ENCODE measurements at regions not wholly inside any gene's neighbourhood (a gene's known extent, or its start where the extent isn't known, plus 50 kb on each side); places are given as distances from the start of the nearest gene placed in this dataset.
"Not testable (repeated sequence)": the region's sequence is repeated elsewhere in the genome, so short reads cannot be mapped to it uniquely, and the experiment has no call there.

- no peak for DNase-seq
Observed at GRCh38 chr6:2361195-2361594, 115.8 kb upstream of the GMDS start.

DNA sequence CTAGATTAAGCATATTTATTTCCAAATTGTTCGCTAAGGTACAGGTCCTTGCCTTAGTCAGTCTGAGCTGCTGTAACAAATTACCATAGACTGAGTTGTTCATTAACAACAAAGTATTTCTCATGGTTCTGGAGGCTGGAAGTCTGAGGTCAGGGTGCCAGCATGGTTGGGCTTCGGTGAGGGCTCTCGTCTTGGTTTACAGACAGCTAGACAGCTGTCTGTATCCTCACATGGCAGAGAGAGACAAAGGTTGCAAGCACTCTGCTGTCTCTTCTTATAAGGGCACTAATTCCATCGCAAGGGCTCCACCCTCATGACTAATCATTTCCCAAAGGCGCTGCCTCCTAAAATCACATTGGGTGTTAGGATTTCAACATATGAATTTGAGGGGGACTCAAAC is 115.3 kb upstream of the GMDS start:
- no peak for DNase-seq

DNA sequence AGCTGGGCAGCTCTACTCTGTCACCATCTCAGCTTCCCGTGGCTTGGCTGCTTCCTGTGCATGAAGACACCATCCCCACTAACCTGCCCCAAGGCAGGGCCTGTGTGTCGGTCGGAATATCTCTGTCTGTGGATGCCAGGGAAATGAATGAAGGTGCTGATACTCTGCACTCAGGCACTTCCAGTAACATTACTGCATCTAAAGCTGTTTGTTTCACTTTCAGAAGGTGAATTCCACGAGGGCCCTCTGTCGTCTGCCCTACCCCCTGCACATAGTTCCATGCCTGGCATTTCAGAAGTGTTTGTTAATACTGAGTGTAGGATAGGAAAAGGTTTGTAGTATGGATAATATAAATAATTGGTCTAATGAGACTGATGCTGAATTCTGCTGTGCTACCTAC is 114.7 kb upstream of the GMDS start:
- DNase-seq, result no peak

DNA sequence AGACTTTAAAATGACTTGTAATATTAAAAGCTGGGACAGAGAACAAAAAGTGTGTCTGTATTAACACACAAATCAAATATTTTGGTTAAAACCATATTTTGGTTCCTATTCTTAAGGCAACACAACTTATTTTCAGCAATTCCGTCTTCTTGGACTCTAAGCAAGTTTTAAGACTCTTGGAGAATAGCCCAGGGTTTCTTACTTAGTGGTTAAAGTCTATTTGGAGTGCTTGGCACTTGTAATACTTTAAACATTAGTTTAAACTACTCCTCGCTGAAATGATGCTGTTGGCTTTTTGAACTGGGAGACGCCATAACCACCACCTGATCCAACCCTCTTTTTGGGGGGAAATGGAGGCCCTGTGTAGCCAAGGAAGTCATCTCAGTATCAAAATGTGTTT is 109.7 kb upstream of the GMDS start:
- no peak for DNase-seq

DNA sequence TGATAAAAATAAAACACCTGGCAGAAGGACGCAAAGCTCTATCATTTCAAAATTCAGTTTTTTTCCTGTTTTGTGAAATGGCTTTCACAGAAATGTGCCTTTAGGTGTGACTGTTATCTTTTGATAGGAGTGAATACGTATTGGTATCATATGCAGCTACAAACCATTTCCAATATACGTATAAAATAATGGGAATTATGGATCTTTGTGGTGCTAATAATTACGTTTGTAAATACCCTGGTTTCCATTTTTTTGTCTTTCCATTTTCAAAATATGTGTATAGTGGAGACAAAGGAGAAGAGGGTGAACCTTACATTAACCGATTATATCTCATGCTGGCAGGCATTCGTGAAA is 108.7 kb upstream of the GMDS start:
- no peak for DNase-seq

GRCh38 chr6:2353412-2354137 is 108.2 kb upstream of the GMDS start:
- peak; percentile 74 for DNase-seq

DNA sequence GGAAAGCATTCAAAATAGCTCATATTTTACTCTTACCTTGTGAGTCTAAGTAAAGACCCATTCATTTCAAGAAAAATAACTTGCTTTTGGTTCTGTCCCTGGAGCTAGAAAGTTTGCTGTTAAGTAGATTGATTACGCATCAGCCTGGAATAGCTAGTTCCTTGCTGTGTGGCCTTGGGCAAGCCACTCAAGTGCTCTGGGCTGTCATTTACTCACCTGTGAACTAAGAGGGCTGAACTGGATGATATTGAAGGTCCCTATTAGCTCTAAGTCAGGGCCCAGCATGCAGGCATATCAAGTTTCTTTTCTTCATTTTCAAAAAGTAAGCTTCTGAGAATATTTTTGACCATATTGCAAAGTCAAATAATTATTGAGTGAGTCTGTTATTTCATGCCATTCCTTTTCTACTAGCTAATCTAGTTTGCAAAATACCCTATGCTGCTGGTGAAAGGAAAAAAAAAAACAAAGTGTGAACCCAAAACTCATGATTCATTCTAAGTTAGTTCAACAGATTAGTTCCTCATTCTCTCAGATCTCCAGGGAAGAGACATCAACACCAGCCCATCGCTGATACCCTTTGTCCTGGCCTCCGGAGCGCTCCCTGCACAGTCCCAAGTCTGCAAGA is 106.5 kb upstream of the GMDS start:
- DNase-seq, result no peak

DNA sequence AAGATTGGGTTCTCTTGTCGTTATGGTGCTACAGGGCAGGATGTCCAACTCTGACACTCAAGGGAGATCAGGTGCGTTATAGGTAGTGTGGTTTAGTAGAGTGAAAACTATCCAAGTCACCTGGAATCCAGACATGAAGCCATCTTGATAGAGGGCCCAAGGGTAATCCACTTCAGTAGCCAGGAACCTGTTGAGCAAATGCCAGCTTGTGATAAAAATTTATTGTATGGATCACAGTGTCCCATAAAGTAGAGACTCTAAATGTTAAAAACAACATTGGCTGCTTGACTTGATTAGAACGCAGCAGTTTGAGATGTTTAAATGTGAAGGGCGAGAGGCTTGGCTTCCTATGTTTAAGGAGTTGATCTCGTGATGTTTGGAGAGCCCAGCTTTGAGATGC is 105.7 kb upstream of the GMDS start:
- DNase-seq, result no peak

DNA sequence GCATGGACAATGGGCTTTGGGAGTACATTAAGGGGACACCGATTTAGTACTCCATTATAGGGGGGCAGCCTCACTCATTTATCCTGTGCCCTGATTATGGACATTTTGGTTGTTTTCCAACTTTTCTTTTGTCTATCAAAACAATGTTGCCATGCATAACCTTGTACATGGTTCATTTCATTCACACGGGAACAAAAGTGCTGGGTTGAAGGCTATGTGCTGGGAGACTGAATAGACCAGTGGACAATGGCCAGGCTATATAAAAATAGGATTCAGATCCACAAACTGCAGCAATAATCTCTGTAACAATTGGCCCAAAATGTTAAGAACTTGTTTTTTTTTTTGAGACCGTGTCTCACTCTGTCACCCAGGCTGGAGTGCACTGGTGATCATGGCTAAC is 100.7 kb upstream of the GMDS start:
- DNase-seq, result no peak

DNA sequence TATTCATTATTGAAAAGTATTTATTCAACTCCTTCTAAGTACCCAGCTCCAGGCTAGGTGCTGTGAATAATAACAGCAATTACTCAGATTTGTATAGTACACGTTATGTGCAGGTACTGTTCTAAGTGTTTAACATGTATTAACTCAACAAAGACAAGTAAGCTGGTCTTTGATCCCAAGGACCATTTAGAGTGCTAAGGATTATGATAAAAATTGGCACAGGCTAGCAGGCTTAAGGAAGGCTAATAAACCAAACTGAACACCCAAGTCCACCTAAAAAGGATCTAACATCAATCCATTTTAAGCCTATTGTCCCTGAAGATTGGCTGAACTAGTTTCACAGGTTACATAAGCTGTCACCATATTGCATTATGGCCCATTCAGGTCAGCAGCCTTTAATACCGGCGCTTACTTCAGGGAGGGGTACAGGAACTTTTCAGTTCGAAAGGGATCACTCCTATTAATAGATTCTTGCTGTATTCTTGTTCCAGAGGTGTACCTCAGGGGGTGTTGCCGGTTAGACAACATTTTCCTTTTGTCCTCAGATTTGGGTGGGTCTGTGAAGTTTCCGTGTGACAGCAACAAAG is 99.0 kb upstream of the GMDS start:
- no peak for DNase-seq

DNA sequence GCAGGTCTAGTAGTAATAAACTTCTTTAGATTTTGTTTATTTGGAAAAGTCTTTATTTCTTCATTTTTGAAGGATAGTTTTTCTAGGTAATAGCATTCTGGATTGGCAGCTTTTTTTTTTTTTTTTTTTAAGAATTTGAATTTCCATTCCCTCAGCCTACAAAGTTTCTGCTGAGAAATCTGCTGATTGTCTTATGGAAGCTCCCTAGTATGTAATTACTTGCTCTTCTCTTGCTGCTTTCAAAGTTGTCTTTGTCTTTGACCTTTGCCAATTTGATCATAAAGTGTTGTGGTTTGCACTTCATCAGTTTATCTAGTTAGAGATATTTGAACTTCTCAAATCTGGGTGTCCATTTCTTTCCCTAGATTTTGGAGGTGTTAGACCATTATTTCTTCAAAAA is 82.2 kb upstream of the GMDS start:
- DNase-seq, result no peak

DNA sequence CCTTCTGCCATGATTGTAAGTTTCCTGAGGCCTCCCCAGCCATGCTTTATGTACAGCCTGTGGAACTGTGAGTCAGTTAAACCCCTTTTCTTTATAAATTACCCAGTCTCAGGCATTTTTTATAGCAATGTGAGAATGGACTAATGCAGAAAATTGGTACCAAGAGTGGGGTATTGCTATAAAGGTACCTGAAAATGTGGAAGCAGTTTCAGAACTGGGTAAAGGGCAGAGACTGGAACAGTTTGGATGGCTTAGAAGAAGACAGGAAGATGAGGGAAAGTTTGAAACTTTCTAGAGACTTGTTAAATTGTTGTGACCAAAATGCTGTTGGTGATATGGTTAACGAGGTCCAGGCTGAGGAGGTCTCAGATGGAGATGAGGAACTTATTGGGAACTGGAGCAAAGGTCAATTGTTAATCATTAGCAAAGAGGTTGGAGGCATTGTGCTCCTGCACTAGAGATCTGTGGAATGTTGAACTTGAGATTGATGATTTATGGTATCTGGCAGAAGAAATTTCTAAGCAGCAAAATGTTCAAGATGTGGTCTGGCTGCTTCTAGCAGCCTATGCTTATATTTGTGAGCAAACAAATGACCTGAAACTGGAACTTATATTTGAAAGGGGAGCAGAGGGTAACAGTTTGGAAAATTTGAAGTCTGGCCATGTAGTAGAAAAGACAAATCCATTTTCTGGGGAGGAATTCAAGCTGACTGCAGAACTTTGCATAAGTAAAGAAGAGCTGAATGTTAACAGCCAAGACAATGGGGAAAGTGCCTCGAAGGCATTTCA is 79.0 kb upstream of the GMDS start:
- DNase-seq, result no peak

- DNase-seq, result not testable (repeated sequence)
Observed at GRCh38 chr6:2317498-2317897, 72.1 kb upstream of the GMDS start.

DNA sequence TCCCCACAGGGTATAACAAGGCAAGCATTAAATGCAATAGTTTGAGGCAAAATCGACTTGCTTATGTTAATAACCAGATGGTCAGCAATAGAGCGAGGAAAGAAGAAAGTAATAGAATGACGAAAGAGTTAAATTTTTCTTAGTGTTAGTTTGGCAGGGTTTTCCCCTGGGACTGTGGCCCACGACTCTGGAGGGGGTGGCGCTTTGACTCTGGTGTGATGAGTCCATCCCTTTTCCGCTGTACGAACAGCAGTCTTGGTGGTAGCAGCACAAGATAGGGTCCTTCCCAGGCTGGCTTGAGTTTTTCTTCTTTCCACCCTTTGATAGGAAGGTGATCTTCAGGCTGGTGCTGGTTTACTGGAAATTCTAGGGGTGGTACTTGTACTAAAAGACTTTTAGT is 69.2 kb upstream of the GMDS start:
- DNase-seq, result no peak

DNA sequence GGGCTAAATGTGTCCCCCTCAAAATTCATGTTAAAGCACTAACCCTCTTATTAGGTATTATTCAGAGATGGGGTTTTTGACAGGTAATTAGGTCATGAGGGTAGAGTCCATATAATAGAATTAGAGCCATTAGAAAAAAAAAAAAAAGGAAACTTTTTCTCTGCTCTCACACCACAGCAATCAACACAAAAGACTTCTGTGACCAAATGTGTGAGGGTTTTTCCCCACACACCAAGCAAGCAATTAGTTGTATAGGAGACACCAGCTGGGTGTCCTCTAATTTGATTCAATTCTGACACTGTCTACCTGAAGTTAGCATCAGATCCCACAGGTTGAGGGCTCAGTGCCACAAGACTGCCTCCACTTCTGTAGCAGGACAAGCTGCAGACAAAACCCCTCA is 64.6 kb upstream of the GMDS start:
- DNase-seq, result no peak

DNA sequence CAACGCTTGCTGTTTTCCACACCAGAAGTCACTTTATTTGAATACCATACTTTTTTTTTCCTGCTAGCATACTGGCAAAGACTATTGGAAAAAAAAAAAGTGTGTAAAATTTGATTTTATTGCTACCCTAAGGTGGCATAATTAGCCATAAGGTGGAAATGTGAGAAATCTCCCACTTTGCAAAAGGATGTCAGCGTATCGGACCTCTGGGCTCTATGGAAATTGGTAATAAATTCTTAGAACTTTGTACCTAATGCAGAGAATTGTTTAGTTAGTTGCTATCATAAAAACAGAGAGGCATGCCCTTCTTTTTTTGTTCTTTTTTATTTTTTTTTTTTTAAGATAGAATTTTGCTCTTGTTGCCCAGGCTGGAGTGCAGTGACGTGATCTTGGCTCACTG is 63.7 kb upstream of the GMDS start:
- DNase-seq, result no peak

- no peak for DNase-seq
Observed at GRCh38 chr6:2307799-2308198, 62.4 kb upstream of the GMDS start.

- DNase-seq, result no peak
Observed at GRCh38 chr6:2305951-2306350, 60.5 kb upstream of the GMDS start.

DNA sequence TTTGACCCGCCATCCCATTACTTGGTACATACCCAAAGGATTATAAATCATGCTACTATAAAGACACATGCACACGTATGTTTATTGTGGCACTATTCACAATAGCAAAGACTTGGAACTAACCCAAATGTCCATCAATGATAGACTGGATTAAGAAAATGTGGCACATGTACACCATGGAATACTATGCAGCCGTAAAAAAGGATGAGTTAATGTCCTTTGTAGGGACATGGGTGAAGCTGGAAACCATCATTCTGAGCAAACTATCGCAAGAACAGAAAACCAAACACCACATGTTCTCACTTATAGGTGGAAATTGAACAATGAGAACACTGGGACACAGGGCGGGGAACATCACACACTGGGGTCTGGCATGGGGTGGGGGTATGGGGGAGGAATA is 57.1 kb upstream of the GMDS start:
- not testable (repeated sequence) for DNase-seq

- DNase-seq, result no peak
Observed at GRCh38 chr6:2296781-2297180, 51.4 kb upstream of the GMDS start.

All from hematopoietic multipotent progenitor cell treated with erythropoietin and hydrocortisone succinate and interleukin-3 and kit ligand, for 8 days (in vitro differentiated cells).